GM18511 (cell line): ENCODE measurements at regions not wholly inside any gene's neighbourhood (a gene's known extent, or its start where the extent isn't known, plus 50 kb on each side); places are given as distances from the start of the nearest gene placed in this dataset.
"Not testable (repeated sequence)": the region's sequence is repeated elsewhere in the genome, so short reads cannot be mapped to it uniquely, and the experiment has no call there.

Source experiments
- ATAC-seq: cut with Tn5 transposase; IDR thresholded peaks from one replicate; pipeline ENCODE4 v1.9.1; 2021; ENCODE audit warnings: mild to moderate bottlenecking, moderate library complexity; ENCODE audit not compliant: unreplicated experiment

- not testable (repeated sequence) for ATAC-seq
These were observed 221.5 kb upstream of the MYLIP start for GRCh38 chr6:15907220-15907913.

- no peak for ATAC-seq
These were observed 222.4 kb upstream of the MYLIP start for GRCh38 chr6:15906420-15907016.

GRCh38 chr6:15905488-15906419, 223.1 kb upstream of the MYLIP start:
- no peak for ATAC-seq

DNA sequence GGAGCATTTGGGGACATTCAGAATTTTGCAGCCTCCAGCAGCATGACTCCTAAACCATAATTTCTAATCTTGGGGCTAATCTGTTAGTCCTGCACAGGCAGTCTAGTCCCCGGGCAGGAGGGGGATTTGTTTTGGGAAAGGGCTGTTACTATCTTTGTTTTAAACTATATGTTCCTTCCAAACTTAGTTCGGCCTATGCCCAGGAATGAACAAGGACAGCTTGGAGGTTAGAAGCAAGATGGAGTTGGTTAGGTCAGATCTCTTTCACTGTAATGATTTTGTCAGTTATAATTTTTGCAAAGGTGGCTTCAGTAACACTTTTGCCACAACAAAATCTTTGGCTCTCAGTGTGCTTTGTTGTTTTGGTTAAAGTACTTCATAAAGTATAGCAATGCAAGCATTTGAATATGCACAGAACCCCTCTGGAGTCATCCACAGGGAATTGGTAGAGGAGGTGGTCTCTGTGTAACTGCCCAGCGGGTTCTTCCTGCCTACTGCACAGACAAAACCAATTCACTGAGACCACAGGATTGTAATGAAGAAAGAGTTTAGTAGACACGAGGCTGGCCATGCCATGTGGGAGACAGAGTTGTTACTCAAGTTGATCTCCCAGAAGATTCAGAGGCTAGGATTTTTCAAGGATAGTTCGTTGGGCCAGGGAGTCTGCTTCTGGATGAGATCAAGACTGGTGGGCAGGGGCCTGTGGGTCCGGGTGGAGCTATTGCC, 224.1 kb upstream of the MYLIP start:
- no peak for ATAC-seq

DNA sequence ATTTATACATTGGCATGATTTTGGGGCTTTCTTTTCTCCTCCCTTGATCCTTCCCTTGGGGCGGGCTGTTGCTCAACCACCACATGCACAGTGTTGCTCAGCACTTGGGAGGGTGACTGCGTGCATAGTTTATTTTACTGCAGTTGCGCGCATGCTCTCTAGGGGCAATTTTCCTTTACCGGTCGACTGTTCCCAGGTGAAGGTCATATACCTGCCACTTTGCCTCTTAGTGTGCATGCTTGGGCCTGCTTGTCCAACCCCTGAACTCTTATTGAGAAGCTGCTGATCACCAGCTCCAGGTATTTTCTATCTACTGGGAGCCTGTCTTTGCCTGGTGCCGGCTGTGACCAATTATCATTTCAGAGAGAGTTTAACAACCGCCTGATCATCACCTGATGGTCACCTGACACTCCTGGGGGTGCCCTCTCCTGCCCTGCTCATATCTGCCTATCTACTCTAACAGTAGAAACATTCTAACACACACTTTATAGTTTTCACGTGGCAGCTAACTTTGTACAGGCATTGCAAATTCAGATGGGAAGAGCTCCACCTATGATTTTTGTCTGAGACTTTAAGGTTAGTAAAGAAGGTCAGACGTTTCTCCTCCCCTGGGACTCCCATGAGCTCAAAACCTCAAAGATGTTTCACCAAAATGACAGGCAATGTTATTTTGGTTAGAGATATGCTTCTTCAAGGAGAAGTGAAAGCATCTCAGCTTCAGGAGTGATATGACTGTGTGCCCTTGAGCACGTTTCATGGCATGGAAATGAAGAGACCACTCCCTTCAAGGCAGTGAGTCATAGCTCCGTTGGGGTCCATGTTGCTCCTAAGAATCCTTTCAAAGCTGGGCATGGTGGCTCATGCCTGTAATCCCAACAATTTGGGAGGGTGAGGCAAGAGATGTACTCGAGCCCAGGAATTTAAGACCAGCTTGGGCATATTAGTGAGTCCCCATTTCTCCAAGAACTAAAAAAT, 227.5 kb upstream of the MYLIP start:
- ATAC-seq: peak; percentile 91

- ATAC-seq: no peak
These were observed 230.2 kb upstream of the MYLIP start for GRCh38 chr6:15898693-15899092.

GRCh38 chr6:15897063-15897876, 231.6 kb upstream of the MYLIP start:
- no peak for ATAC-seq

GRCh38 chr6:15894973-15895725, 232.3 kb upstream of the DTNBP1 start:
- ATAC-seq: no peak

GRCh38 chr6:15893556-15894253, 230.9 kb upstream of the DTNBP1 start:
- no peak for ATAC-seq

- no peak for ATAC-seq
These were observed 229.5 kb upstream of the DTNBP1 start for GRCh38 chr6:15892369-15892768.

DNA sequence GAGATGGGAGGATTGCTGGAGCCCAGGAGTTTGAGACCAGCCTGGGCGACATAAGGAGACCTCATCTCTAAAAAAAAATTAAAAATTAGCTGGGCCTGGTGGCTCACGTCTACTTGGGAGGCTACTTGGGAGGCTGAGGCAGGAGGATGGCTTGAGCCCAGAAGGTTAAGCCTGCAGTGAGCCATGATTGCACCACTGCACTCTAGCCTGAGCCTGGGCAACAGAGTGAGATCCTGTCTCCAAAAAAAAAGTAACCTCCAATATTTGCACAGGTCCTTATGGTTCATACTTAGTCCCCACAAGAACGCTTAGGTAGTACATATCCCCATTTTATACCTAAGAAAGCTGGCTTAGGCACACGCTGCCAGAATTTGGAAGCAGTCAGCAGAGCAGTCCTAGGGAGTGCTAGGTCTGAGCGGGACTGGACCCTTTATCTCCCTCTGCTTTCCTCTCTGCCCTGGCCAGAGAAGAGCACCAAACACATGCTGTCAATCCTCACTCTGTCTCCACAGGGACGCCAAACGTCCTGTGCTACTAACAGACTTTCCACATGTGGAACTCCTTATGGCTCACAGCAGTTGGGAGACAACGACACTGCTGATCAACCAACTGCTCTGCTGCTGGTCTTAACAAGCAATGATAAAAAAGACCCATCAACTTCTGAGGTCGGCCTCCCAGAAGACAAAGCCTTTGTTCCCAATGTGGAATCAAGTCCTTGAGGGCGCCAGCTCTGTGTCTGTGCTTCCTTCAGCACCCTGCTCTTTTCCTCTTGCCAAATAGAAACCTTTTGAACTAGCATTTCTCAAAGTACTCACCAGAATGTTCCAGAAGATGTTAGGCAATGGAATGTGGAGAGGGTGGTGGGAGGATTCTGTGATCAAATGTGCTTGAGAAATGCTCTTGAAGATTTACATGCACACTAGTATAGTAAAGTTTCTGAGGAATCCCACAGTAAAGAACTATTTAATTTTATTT, 226.3 kb upstream of the DTNBP1 start:
- ATAC-seq: no peak

GRCh38 chr6:15887491-15888461, 224.9 kb upstream of the DTNBP1 start:
- peak; percentile 81 for ATAC-seq

DNA sequence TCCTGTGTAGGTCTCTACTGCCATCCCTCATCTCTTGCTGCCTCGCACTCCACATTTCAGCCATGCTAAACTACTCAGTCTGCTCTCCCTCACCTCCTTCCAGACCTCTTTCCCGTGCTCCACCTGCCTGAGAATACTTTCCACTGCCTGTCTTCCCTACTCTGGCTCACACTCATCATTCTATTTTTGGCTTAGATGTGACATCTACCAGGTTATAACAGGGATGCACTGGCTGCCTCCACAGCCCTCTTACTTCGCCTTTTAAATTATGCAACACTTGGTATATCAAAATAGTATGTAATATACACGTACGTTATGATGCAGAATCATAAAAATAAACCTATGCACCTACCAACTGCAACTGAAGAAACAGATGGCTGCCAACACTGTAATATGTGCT, 222.8 kb upstream of the DTNBP1 start:
- ATAC-seq: no peak

- not testable (repeated sequence) for ATAC-seq
These were observed 220.8 kb upstream of the DTNBP1 start for GRCh38 chr6:15883593-15883992.

GRCh38 chr6:15882915-15883314, 220.1 kb upstream of the DTNBP1 start:
- no peak for ATAC-seq
